ENCODE measurements at regions not wholly inside any gene's neighbourhood (a gene's known extent, or its start where the extent isn't known, plus 50 kb on each side); places are given as distances from the start of the nearest gene placed in this dataset.

DNA sequence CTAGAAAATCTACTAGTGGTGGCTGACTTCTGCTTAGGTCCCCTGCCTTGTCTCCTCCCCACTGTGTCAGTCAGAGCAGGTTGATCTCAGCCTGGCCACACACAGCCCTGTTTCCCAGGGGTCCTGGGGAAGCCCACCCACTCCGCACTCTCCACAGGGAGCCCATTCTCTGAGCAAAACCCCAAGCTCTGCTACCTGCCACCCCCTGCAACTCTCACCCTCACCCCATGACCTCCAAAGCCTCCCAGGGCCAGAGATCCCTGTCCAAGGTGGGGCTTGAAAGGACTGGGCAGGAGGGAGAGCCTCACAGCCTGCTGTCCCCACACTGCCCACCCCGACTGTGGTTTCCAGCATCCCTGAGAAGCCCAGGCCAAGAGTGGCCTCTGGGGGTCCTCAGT lies 58.8 kb upstream of the ZNF536 start (continued):
- TF ChIP-seq, protein P1, sequence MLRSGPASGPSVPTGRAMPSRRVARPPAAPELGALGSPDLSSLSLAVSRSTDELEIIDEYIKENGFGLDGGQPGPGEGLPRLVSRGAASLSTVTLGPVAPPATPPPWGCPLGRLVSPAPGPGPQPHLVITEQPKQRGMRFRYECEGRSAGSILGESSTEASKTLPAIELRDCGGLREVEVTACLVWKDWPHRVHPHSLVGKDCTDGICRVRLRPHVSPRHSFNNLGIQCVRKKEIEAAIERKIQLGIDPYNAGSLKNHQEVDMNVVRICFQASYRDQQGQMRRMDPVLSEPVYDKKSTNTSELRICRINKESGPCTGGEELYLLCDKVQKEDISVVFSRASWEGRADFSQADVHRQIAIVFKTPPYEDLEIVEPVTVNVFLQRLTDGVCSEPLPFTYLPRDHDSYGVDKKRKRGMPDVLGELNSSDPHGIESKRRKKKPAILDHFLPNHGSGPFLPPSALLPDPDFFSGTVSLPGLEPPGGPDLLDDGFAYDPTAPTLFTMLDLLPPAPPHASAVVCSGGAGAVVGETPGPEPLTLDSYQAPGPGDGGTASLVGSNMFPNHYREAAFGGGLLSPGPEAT (IDR thresholded peaks at IDR 0.05; ENCODE audit: low read depth), result no peak
- TF ChIP-seq TAF1 (IDR thresholded peaks at IDR 0.05; ENCODE audit: borderline replicate concordance, low read depth, low read length) (no peak), RBBP5 (conservative IDR thresholded peaks at IDR 0.05) (no peak)

DNA sequence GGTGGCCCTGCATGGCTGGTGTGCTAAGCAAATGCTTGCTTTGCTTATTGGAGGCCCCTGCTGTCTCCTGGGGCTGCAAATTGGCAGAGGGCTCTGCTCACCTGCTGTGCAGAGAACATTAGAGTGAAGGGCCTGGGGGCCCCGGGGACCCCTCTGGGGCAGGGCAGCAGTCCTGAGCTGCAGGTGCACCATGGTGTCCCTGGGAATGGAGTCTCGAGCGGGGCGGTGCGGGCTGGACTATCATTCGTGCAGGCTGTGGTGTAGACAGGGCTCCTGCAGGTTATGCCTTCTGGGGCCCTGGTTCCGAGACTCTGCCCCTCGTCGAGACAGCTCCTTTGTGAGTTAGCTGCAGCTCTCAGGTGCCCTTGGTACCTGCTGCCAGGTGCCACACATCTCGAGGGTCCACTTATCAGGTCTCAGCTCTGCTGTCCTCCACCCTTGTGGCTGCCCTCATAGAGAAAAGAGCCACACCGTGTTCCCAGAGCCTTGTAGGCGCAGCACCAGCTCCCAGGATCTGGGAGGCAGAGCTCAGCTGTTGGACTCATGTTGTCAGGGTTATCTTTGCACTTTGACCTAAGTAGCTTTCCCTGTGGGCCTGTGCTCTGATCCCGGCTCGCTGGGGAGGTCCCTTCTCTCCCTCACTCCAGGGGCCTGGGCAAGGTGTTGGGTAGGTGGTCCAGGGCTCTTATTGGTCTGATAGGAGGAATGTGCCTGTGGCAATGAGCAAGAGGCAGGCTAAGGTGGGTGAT lies 58.0 kb upstream of the ZNF536 start:
- no TSS peak for BruUV-seq (replicated peaks)
- 25% methylated on average over 14 of the region's 14 CpGs for WGBS (ENCODE audit: insufficient coverage, insufficient replicate concordance, low lambda C conversion rate, missing lambda C conversion rate)
- Histone ChIP-seq H3K27ac (ENCODE audit: control insufficient read depth, insufficient read depth) (no peak overlapping the region), H3K4me3 (no peak overlapping the region), H3K79me2 (ENCODE audit: control insufficient read depth, insufficient read depth, low read length) (no peaks in the 10 kb centered on the region), H3K27me3 (replicated peaks in 1 of 2; ENCODE audit: control insufficient read depth in 2 of 2, insufficient read depth in 2 of 2, low read length in 1 of 2) (no peaks in the 10 kb centered on the region), H4K20me1 (ENCODE audit: control insufficient read depth, insufficient read depth) (no peaks in the 10 kb centered on the region), H3K4me2 (ENCODE audit: control insufficient read depth, insufficient read depth) (no peak overlapping the region), H3K9me3 (replicated peaks; ENCODE audit: control insufficient read depth, insufficient read depth, low read length) (no peaks in the 10 kb centered on the region), H3K4me1 (ENCODE audit: control insufficient read depth, insufficient read depth, low read length) (no peaks in the 10 kb centered on the region), H3K36me3 (ENCODE audit: control insufficient read depth in 2 of 2, insufficient read depth in 2 of 2, low read length in 1 of 2) (no peaks in the 10 kb centered on the region), H3K9ac (ENCODE audit: control insufficient read depth, insufficient read depth, low read length) (no peak overlapping the region), H2AFZ (ENCODE audit: control insufficient read depth, low read depth, low read length) (no peak overlapping the region)
- ChIA-PET SMC1A (ENCODE audit: uncharacterized antibody, unreplicated experiment) (no interaction called here), POLR2A (no interaction called here), RAD21 (ENCODE audit: unreplicated experiment) (no interaction called here), CTCF (no interaction called here)
- TF ChIP-seq WRNIP1 (IDR thresholded peaks at IDR 0.05; ENCODE audit: borderline replicate concordance, low read depth, low read length) (no peak), STAT3 (IDR thresholded peaks at IDR 0.05; ENCODE audit: low read depth, low read length) (no peak), NFIC (IDR thresholded peaks at IDR 0.05; ENCODE audit: low read depth, low read length) (no peak), HDAC6 (IDR thresholded peaks at IDR 0.05; ENCODE audit: unreplicated experiment) (no peak), ZNF622 (IDR thresholded peaks at IDR 0.05) (no peak), CBFB (IDR thresholded peaks at IDR 0.05; ENCODE audit: low read depth) (no peak), PAX5 (IDR thresholded peaks at IDR 0.05; ENCODE audit: borderline replicate concordance, low read depth, low read length) (no peak), KAT2A (conservative IDR thresholded peaks at IDR 0.05; ENCODE audit: control insufficient read depth, low read depth, low read length) (no peak)
- TF ChIP-seq, protein P2, sequence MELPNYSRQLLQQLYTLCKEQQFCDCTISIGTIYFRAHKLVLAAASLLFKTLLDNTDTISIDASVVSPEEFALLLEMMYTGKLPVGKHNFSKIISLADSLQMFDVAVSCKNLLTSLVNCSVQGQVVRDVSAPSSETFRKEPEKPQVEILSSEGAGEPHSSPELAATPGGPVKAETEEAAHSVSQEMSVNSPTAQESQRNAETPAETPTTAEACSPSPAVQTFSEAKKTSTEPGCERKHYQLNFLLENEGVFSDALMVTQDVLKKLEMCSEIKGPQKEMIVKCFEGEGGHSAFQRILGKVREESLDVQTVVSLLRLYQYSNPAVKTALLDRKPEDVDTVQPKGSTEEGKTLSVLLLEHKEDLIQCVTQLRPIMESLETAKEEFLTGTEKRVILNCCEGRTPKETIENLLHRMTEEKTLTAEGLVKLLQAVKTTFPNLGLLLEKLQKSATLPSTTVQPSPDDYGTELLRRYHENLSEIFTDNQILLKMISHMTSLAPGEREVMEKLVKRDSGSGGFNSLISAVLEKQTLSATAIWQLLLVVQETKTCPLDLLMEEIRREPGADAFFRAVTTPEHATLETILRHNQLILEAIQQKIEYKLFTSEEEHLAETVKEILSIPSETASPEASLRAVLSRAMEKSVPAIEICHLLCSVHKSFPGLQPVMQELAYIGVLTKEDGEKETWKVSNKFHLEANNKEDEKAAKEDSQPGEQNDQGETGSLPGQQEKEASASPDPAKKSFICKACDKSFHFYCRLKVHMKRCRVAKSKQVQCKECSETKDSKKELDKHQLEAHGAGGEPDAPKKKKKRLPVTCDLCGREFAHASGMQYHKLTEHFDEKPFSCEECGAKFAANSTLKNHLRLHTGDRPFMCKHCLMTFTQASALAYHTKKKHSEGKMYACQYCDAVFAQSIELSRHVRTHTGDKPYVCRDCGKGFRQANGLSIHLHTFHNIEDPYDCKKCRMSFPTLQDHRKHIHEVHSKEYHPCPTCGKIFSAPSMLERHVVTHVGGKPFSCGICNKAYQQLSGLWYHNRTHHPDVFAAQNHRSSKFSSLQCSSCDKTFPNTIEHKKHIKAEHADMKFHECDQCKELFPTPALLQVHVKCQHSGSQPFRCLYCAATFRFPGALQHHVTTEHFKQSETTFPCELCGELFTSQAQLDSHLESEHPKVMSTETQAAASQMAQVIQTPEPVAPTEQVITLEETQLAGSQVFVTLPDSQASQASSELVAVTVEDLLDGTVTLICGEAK (IDR thresholded peaks at IDR 0.05; ENCODE audit: borderline replicate concordance), result no peak
- ATAC-seq (no peak), DNase-seq (ENCODE audit: low read depth, low spot score) (no peak), FAIRE-seq (no peak)
- intact Hi-C loops (cut with micrococcal nuclease; ENCODE audit: unreplicated experiment) (no loop called here), in situ Hi-C loops (cut with MboI) (no loop called here)
